ENCODE measurements at regions not wholly inside any gene's neighbourhood (a gene's known extent, or its start where the extent isn't known, plus 50 kb on each side); places are given as distances from the start of the nearest gene placed in this dataset.
"Not testable (repeated sequence)": the region's sequence is repeated elsewhere in the genome, so short reads cannot be mapped to it uniquely, and the experiment has no call there.

- no peak overlapping the region for H3K27ac ChIP-seq
- H3K4me3 ChIP-seq, result no peak overlapping the region
- H3K36me3 ChIP-seq, result no peaks in the 10 kb centered on the region
- H3K4me1 ChIP-seq, result no peaks in the 10 kb centered on the region
- TF ChIP-seq CTCF (IDR thresholded peaks at IDR 0.05) (peak in 4 of 6 experiments; percentile 19 to 82 (median 78)), POLR2A (IDR thresholded peaks at IDR 0.05) (no peak)
- H3K27me3 ChIP-seq, result no peaks in the 10 kb centered on the region
- H3K9me3 ChIP-seq, result no peaks in the 10 kb centered on the region
- DNase-seq, result no peak
Observed at GRCh38 chr4:110344165-110344564, 131.8 kb upstream of the ENPEP start.

GRCh38 chr4:110343534-110343933, 132.4 kb upstream of the ENPEP start:
- TF ChIP-seq CTCF (IDR thresholded peaks at IDR 0.05) (no peak), POLR2A (IDR thresholded peaks at IDR 0.05) (no peak)
- Histone ChIP-seq H3K36me3 (no peaks in the 10 kb centered on the region), H3K4me3 (no peak overlapping the region), H3K9me3 (no peaks in the 10 kb centered on the region), H3K4me1 (no peaks in the 10 kb centered on the region), H3K27me3 (no peaks in the 10 kb centered on the region), H3K27ac (no peak overlapping the region)
- DNase-seq, result no peak

GRCh38 chr4:110341118-110341517, 134.8 kb upstream of the ENPEP start:
- not testable (repeated sequence) for H3K36me3 ChIP-seq, H3K27ac ChIP-seq, DNase-seq, H3K27me3 ChIP-seq, H3K4me1 ChIP-seq, H3K9me3 ChIP-seq, H3K4me3 ChIP-seq

GRCh38 chr4:110335399-110335798, 137.0 kb upstream of the ELOVL6 start:
- Histone ChIP-seq H3K9me3 (no peaks in the 10 kb centered on the region), H3K4me3 (no peak overlapping the region), H3K27me3 (no peaks in the 10 kb centered on the region), H3K36me3 (no peaks in the 10 kb centered on the region), H3K27ac (no peak overlapping the region), H3K4me1 (no peaks in the 10 kb centered on the region)
- peak in 1 of 3 donors; percentile 54 for DNase-seq
- TF ChIP-seq POLR2A (IDR thresholded peaks at IDR 0.05), result no peak

GRCh38 chr4:110332483-110332882, 134.1 kb upstream of the ELOVL6 start:
- Histone ChIP-seq H3K9me3 (no peaks in the 10 kb centered on the region), H3K4me3 (no peak overlapping the region), H3K4me1 (no peaks in the 10 kb centered on the region), H3K27ac (no peak overlapping the region), H3K36me3 (no peaks in the 10 kb centered on the region), H3K27me3 (no peaks in the 10 kb centered on the region)
- no peak for TF ChIP-seq POLR2A (IDR thresholded peaks at IDR 0.05)
- no peak for TF ChIP-seq CTCF (IDR thresholded peaks at IDR 0.05)
- no peak for DNase-seq

- H3K36me3 ChIP-seq, H3K4me1 ChIP-seq, DNase-seq: not testable (repeated sequence)
Observed at GRCh38 chr4:110326426-110326825, 128.0 kb upstream of the ELOVL6 start.

GRCh38 chr4:110310795-110311194, 112.4 kb upstream of the ELOVL6 start:
- Histone ChIP-seq H3K4me1 (no peaks in the 10 kb centered on the region), H3K27me3 (no peaks in the 10 kb centered on the region), H3K27ac (no peak overlapping the region), H3K36me3 (no peaks in the 10 kb centered on the region), H3K4me3 (no peak overlapping the region), H3K9me3 (no peaks in the 10 kb centered on the region)
- DNase-seq, result no peak
- TF ChIP-seq CTCF (IDR thresholded peaks at IDR 0.05) (no peak), POLR2A (IDR thresholded peaks at IDR 0.05) (no peak)

More at GRCh38 chr4:110326426-110326825, 128.0 kb upstream of the ELOVL6 start:
- not testable (repeated sequence) for H3K27ac ChIP-seq, H3K27me3 ChIP-seq, H3K4me3 ChIP-seq, H3K9me3 ChIP-seq
